ENCODE measurements at regions not wholly inside any gene's neighbourhood (a gene's known extent, or its start where the extent isn't known, plus 50 kb on each side); places are given as distances from the start of the nearest gene placed in this dataset.

DNA sequence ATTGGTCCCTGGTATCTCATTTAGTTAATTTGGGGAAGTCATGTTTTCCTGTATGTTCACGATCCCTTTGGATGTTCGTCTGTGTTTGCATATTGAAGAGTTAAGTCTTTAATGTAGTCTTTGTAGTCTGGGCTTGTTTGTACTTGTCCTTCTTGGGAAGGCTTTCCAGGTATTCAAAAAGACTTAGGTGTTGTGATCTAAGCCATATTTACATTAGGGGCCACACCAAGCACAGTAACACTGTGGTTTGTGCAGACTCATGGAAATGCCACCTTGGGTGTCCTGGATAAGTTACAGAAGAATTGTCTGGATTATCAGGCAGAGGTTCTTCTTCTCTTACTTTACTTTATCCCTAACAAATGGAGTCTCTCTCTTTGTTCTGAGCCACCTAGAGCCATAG lies 380.3 kb downstream of the CCER1 start:
- intact Hi-C loops (cut with DNase I): no loop called here
- DNase-seq: no peak
- TF ChIP-seq, protein P1, sequence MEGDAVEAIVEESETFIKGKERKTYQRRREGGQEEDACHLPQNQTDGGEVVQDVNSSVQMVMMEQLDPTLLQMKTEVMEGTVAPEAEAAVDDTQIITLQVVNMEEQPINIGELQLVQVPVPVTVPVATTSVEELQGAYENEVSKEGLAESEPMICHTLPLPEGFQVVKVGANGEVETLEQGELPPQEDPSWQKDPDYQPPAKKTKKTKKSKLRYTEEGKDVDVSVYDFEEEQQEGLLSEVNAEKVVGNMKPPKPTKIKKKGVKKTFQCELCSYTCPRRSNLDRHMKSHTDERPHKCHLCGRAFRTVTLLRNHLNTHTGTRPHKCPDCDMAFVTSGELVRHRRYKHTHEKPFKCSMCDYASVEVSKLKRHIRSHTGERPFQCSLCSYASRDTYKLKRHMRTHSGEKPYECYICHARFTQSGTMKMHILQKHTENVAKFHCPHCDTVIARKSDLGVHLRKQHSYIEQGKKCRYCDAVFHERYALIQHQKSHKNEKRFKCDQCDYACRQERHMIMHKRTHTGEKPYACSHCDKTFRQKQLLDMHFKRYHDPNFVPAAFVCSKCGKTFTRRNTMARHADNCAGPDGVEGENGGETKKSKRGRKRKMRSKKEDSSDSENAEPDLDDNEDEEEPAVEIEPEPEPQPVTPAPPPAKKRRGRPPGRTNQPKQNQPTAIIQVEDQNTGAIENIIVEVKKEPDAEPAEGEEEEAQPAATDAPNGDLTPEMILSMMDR (IDR thresholded peaks at IDR 0.05): no peak
- Histone ChIP-seq H3K27me3 (ENCODE audit: low read depth) (no peaks in the 10 kb centered on the region), H3K27ac (no peak overlapping the region), H3K4me3 (no peak overlapping the region), H3K36me3 (no peaks in the 10 kb centered on the region), H3K4me1 (no peaks in the 10 kb centered on the region), H3K9me3 (no peaks in the 10 kb centered on the region)
- ATAC-seq: no peak

DNA sequence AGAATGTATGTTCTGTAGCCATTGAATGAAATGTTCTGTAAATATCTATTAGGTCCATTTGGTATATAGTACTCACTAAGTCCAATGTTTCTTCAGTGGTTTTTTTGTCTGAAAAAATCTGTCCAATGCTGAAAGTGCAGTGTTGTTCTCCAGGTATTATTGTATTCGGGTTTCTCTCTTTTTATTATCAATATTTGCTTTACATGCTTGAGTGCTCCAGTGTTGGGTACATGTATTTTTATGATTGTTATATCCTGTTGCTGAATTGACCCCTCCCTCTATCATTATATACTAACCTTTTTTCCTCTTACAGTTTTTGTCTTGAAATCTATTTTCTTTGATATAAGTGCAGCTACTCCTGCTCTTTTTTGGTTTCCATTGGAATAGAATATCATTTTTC lies 382.2 kb downstream of the CCER1 start:
- no peaks in the 10 kb centered on the region for H3K9me3 ChIP-seq
- DNase-seq (no peak), ATAC-seq (no peak)
- H3K36me3 ChIP-seq: no peaks in the 10 kb centered on the region
- intact Hi-C loops (cut with DNase I): no loop called here
- no peak overlapping the region for H3K4me3 ChIP-seq
- H3K27ac ChIP-seq: no peak overlapping the region
- H3K27me3 ChIP-seq (ENCODE audit: low read depth): no peaks in the 10 kb centered on the region
- TF ChIP-seq, protein P1 (IDR thresholded peaks at IDR 0.05): no peak
- no peaks in the 10 kb centered on the region for H3K4me1 ChIP-seq

DNA sequence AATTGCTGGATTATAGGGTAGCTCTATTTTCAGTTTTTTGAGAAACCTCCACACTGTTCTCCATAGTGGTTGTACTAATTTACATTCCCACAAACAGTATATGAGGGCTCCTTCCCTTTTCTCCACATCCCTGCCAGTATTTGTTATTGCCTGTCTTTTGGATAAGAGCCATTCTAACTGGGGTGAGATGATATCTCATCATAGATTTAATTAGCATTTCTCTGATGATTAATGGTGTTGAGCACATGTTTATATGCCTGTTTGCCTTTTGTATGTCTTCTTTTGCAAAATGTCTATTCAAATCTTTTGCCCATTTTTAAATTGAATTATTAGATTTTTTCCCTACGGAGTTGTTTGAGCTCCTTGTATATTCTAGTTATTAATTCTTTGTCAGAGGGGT lies 385.3 kb downstream of the CCER1 start:
- DNase-seq: no peak
- Histone ChIP-seq H3K9me3 (no peaks in the 10 kb centered on the region), H3K4me1 (no peaks in the 10 kb centered on the region), H3K27me3 (ENCODE audit: low read depth) (no peaks in the 10 kb centered on the region), H3K4me3 (no peak overlapping the region), H3K36me3 (no peaks in the 10 kb centered on the region), H3K27ac (no peak overlapping the region)
- intact Hi-C loops (cut with DNase I): no loop called here
- TF ChIP-seq, protein P1 (IDR thresholded peaks at IDR 0.05): no peak
- ATAC-seq: no peak

DNA sequence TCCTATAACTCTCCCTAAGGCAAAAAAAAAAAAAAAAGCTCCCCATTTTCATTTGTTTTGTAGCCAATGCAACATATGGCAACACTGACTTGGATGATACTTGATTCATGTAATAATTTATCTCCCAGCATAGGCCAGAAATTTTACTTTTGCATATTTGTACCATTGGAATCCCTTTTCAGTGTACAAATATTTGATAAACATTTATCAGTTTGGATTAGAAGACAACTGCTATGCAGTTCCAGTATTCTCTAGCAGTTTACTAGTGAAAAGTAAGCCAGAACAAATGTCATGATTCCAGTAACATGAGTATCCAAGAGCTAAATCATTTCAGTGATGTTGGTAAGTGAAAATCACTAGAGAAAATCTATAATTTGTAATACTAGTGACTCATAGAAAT lies 392.3 kb downstream of the CCER1 start:
- Histone ChIP-seq H3K4me3 (no peak overlapping the region), H3K27me3 (ENCODE audit: low read depth) (no peaks in the 10 kb centered on the region), H3K9me3 (no peaks in the 10 kb centered on the region), H3K4me1 (no peaks in the 10 kb centered on the region), H3K36me3 (no peaks in the 10 kb centered on the region), H3K27ac (no peak overlapping the region)
- no peak for ATAC-seq
- intact Hi-C loops (cut with DNase I): no loop called here
- DNase-seq: no peak
- TF ChIP-seq, protein P1 (IDR thresholded peaks at IDR 0.05): no peak

DNA sequence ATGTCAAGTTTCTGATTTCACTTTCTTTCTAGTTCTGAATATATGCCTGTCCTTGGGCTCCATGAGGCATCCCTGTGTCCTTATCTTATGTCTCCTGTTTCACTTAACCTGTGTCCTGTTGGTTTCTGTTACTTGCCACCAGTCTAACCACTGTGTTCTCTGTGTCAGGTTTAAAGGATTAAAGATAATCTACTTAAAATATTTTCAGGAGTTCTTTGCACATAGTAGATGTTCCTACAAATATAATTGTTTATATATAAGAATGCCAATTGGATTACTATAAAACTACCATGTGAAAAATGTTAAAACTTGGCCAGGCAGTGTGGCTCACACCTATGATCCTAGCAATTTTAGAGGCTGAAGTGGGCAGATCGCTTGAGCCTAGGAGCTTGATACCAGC lies 406.4 kb downstream of the CCER1 start:
- H3K27ac ChIP-seq: no peak overlapping the region
- no peaks in the 10 kb centered on the region for H3K36me3 ChIP-seq
- no peaks in the 10 kb centered on the region for H3K9me3 ChIP-seq
- no peaks in the 10 kb centered on the region for H3K27me3 ChIP-seq (ENCODE audit: low read depth)
- no peak for ATAC-seq
- TF ChIP-seq, protein P1 (IDR thresholded peaks at IDR 0.05): no peak
- DNase-seq: no peak
- no peaks in the 10 kb centered on the region for H3K4me1 ChIP-seq
- intact Hi-C loops (cut with DNase I): no loop called here
- no peak overlapping the region for H3K4me3 ChIP-seq

DNA sequence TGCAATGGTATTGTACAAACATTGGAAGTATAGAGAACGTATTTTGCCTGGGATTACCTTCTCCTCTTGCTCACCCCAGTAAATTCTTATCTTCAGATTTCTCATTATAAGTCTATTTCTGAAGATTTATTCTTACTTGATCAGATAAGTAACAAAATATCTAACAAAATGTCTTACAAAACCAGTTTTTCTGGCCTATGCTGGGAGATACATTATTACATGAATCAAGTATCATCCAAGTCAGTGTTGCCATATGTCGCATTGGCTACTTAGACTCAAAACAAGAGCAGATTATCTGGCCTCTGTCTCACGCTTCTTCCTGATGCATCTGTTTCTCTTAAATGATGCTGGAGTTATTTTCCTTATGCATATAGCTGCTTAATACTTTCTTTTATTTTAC lies 408.5 kb downstream of the CCER1 start:
- no peak overlapping the region for H3K4me3 ChIP-seq
- H3K36me3 ChIP-seq: no peaks in the 10 kb centered on the region
- DNase-seq: no peak
- H3K4me1 ChIP-seq: no peaks in the 10 kb centered on the region
- no peak for ATAC-seq
- no peaks in the 10 kb centered on the region for H3K27me3 ChIP-seq (ENCODE audit: low read depth)
- H3K27ac ChIP-seq: no peak overlapping the region
- TF ChIP-seq, protein P1 (IDR thresholded peaks at IDR 0.05): no peak
- H3K9me3 ChIP-seq: no peaks in the 10 kb centered on the region
- intact Hi-C loops (cut with DNase I): no loop called here
